PFSK-1 (cell line): ENCODE measurements at regions not wholly inside any gene's neighbourhood (a gene's known extent, or its start where the extent isn't known, plus 50 kb on each side); places are given as distances from the start of the nearest gene placed in this dataset.

Experiments used
- FOXP2 ChIP-seq: optimal IDR thresholded peaks from 2 replicates; pipeline ENCODE3; 2011; ENCODE audit warnings: borderline replicate concordance, control low read depth, inconsistent platforms; ENCODE audit not compliant: insufficient read depth; ENCODE audit errors: extremely low read length, extremely low read depth
- POLR2AphosphoS5 ChIP-seq: IDR thresholded peaks from 2 replicates; pipeline ENCODE4 v1.6.1; 2012; ENCODE audit warnings: low read depth, mild to moderate bottlenecking, control low read depth, low read length, moderate library complexity
- SIN3A ChIP-seq: IDR thresholded peaks from 2 replicates; pipeline ENCODE4 v1.6.1; 2012; ENCODE audit warnings: mild to moderate bottlenecking, low read length, moderate library complexity, borderline replicate concordance; ENCODE audit not compliant: insufficient read depth
- TAF1 ChIP-seq: IDR thresholded peaks from 2 replicates; pipeline ENCODE4 v1.6.1; 2012; ENCODE audit warnings: low read length, control low read depth, borderline replicate concordance; ENCODE audit not compliant: insufficient read depth
- TF ChIP-seq, protein P1 (sequence below), 2 experiments: IDR thresholded peaks; 2 replicates each; pipeline versions ENCODE4 v1.6.1 to v1.8.0; 2011 to 2012; ENCODE audit warnings: low read depth in 2 of 2, low read length in 2 of 2, control low read depth in 1 of 2, inconsistent platforms in 1 of 2, mild to moderate bottlenecking in 1 of 2, moderate library complexity in 1 of 2; ENCODE audit not compliant: insufficient read depth in 1 of 2

DNA sequence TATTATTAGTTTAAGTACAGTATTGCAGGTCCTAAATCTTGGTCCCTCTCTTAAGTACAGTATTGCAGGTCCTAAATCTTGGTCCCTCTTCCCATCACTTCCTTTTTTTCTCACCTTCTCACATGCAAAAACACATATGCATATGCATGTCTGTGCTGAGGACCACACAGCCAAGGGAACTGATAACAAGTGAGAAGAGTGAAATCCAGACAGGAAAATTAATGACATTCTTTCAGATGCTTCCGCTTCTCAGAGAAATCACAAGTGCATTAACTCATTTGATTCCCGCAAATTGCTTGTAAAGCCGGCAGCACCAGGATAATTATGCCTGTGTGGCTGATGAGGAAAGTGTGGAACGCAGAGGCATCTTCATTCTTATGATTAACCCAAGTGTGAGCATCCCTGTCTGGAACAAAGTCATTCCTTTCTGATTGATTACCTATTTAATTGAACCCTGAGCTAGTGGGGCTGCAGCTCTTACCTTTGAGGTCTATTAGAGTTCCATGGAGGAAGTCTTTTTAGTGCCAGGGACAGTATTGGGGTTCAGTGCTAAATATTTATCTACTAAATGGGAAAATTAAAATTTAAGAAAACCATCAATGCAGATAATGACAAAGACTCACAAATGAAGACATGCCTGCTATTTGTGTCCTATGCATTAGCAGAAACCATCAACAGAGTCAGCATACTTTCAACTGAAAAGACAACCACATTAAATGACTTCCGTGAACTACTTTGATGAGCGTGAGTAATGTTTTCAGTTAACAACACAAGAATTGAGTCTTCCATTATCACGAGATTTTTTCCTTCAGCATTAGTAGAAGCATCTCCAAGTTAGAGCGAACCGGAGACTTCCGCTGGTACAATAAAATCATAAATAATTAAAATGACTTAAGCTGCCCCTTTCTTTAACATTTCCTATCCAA is 220.4 kb upstream of the SLC35G4 start:
- TF ChIP-seq POLR2AphosphoS5 (no peak), SIN3A (no peak), TAF1 (no peak), FOXP2 (no peak)
- TF ChIP-seq, protein P1, sequence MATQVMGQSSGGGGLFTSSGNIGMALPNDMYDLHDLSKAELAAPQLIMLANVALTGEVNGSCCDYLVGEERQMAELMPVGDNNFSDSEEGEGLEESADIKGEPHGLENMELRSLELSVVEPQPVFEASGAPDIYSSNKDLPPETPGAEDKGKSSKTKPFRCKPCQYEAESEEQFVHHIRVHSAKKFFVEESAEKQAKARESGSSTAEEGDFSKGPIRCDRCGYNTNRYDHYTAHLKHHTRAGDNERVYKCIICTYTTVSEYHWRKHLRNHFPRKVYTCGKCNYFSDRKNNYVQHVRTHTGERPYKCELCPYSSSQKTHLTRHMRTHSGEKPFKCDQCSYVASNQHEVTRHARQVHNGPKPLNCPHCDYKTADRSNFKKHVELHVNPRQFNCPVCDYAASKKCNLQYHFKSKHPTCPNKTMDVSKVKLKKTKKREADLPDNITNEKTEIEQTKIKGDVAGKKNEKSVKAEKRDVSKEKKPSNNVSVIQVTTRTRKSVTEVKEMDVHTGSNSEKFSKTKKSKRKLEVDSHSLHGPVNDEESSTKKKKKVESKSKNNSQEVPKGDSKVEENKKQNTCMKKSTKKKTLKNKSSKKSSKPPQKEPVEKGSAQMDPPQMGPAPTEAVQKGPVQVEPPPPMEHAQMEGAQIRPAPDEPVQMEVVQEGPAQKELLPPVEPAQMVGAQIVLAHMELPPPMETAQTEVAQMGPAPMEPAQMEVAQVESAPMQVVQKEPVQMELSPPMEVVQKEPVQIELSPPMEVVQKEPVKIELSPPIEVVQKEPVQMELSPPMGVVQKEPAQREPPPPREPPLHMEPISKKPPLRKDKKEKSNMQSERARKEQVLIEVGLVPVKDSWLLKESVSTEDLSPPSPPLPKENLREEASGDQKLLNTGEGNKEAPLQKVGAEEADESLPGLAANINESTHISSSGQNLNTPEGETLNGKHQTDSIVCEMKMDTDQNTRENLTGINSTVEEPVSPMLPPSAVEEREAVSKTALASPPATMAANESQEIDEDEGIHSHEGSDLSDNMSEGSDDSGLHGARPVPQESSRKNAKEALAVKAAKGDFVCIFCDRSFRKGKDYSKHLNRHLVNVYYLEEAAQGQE (IDR thresholded peaks at IDR 0.05; ENCODE audit: insufficient read depth in 1 of 2, low read depth in 2 of 2, low read length in 2 of 2), result no peak
